Jurkat, Clone E6-1 (cell line): ENCODE measurements at regions not wholly inside any gene's neighbourhood (a gene's known extent, or its start where the extent isn't known, plus 50 kb on each side); places are given as distances from the start of the nearest gene placed in this dataset.

ENCODE experiments used
- DNase-seq: peaks from one replicate; pipeline ENCODE4 v3.0.0-alpha.2; 2011; ENCODE audit warnings: low read depth, low spot score
- H3K4me3 ChIP-seq: 2 replicates; pipeline ENCODE4 v1.5.1; 2011; ENCODE audit warnings: mild to moderate bottlenecking, low read length, control low read depth, moderate library complexity

DNA sequence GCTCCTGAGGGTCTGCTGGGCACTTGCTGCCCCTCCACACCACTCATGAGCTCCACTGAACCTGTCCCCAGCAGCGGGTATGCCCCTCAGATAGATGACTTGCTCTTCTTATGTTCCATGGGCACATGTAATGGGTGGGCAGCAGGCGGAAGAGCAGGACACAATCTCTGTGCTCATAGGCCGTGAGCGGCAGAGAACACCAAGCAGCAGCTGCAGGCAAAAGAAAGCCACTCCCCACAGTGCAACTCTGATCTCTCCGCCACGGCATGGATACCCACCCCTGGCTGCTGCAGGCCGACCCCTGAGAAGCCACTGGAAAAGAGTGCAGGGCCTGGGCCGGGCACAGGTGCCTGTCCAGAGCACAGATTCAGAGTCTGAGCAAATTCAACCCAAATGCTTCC, 135.2 kb upstream of the RUNX3 start:
- H3K4me3 ChIP-seq, result no peak overlapping the region
- DNase-seq, result no peak

DNA sequence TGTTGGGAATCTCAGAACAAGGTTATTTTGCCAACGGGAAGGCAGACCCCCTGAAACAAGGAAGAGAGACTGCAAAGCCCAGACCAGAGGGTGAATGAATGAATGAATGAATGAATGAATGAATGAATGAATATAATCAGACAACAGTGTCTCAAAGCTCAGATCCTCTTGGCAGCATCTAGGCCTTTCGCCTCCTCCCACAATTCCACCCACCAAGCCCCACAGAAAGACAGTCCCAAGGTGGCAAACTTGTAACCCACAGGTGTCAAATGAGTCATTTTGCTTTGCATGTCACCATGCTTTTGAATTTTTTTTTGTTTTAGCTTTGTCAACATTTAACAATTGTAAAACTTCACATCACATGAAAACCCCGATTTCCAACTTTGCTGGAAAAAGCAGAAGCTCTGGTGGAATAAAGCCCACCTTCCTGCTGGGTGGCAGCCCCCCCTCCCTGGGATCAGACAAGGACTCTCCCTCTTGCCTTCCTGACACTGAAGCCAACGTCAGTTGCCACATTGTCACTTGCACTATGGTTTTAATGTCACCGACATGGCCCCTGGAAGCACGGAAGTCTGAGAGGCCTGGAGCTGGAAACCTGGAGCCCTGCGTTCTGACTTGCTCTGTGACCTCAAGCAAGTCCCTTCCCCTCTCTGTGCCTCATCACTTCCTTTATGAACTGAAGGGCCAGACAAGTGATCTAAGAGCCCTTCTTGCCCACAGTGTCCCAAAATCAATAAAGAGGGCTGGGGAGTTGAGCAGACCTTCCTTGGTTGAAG, 134.6 kb upstream of the RUNX3 start:
- H3K4me3 ChIP-seq, result no peak overlapping the region
- DNase-seq, result no peak

GRCh38 chr1:25063591-25064416, 133.7 kb upstream of the RUNX3 start:
- no peak overlapping the region for H3K4me3 ChIP-seq
- DNase-seq, result no peak

DNA sequence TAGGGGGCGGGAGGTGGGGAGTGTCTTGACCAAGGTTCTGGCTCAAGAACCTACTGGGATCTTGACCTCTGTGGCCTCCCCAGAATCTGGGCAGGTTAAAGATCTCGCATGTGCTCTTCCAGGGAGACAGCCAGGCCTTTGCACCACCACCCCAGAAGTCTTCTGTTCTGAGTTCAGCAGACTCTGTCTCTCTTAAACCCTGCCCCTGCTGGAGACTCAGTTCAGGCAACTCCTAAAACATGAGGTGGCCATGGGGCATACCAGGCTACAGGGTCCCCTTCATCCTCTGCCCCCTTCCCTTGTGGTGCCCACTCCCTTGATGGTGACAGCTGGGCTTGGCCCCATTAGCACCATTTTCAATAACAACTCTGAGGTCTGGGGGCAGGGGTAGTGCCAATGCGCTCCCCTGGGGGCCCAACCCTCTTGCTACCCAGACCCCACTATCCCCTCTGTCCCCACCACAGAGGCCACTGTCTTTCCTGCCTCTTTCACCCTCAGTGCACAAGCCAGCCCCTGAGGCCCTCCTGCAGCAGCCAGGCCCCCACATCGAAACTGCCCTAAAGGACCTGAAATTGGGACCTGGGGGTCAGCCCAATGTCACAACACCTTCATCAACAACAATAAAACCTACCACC, 132.7 kb upstream of the RUNX3 start:
- no peak for DNase-seq
- no peak overlapping the region for H3K4me3 ChIP-seq

DNA sequence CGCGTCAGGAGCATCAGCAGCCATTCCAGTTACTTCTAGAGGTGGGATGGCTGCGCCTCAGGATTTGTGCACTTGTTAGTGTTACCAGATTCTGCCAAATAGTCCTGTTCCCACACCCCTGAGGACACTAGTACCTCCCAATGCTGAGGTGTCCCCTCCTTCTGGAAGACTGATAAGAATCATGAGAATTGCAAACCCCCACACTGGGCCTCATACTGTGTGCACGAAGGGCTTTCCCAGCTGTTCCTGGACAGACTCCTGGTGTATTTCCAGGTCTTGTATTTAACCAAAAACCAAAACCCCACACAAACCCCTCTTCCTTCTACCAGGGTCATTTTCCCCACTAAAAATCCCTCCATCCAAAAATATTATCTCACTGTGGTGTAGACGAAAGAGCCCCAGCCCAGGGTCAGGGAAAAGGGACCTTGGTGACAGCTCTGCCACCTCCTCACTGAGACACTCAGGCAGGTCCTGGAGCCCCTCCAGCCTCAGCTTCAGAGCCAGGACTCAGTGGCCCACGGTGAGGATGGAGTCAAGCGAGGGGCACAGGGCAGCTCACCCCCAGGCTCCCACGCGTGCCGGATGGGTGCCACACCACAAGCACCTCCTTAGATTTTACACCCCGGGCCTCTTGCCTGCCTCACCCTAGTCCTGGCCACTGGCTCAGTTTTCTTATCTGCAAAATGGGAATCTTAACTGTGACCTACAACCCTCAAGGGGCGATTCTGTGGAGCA, 131.4 kb upstream of the RUNX3 start:
- no peak for DNase-seq
- H3K4me3 ChIP-seq, result no peak overlapping the region

DNA sequence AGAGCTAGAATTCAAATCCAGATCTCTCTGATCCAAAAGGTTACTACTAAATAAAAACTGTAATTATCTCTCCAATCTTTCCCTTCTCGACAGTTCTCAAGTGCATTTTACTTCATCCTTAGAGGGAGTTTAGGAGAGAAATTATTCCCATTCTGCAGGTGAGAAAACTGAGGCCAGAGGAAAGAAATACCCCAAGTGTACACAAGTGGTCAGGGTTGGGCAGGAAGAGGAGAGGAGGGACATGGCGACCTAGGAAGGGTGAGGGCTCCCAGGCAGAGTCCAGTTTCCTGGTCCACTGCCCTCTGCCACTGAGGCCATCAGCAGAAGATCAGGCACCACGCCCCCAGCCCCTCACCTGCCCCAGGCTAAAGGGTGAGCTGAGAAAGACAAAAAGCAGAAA, 127.1 kb upstream of the RUNX3 start:
- no peak overlapping the region for H3K4me3 ChIP-seq
- no peak for DNase-seq

DNA sequence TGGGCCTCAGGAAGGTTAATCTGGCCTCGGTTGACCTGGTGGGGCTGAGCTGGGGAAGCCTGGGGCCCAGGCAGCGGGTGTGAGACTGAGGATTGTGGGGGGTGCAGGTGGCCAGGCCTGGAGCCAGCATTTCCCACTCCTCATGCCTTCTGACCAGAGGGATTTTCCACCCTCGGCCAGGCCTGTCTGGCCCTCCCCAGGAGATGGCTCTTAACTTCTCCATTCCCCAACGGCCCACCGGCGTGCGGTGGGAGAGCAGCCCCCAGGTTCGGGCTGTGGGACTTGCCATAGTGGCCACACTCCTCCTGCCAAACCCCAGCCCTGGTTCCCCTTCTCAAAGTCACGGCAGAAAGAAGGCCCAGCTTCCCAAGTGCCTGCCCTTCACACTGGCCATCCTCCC, 126.5 kb upstream of the RUNX3 start:
- no peak for DNase-seq
- H3K4me3 ChIP-seq, result no peak overlapping the region

- no peak overlapping the region for H3K4me3 ChIP-seq
- DNase-seq, result no peak
Measured at GRCh38 chr1:25055961-25056360, 125.9 kb upstream of the RUNX3 start.

- DNase-seq, result no peak
Measured at GRCh38 chr1:25055324-25055780, 125.3 kb upstream of the RUNX3 start.

DNA sequence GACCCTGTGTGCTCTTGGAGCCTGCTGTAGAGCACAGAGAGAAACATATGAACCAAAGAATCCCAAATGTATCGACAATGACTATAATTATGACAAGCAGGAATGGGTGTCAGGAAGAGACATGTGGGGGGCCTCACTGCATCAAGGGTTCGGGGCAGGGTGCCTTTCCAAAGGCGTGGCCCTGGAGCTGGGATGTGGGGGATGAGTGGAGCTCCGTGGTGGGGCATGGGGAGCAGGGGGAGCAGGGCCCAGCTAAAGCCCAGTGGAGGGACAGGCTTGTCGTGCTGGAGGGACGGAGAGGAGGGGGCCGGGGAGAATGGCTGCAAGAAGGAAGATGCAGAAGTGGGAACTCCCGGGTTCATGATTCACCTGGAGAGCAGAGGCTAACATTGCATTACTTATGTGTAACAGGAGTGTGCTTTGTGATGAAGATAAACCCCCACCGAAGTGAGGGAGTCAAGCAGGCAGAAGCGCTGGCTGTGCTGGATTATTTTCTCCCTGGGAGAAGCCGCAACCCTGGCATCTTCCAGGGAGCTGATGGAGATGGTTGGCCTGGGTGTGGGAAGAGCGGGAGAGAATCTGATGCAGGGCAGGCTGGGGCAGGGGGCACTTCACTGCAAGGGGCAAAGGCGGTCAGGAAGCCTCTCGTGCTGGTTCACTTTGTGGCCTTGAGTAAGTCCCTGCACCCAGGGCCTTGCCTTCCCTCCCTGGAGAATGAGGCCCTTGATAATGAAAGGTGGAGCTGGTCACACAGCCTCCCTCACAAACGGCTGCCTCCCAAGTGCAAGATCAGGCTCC, 124.6 kb upstream of the RUNX3 start:
- no peak overlapping the region for H3K4me3 ChIP-seq
- DNase-seq, result no peak

More at GRCh38 chr1:25055324-25055780, 125.3 kb upstream of the RUNX3 start:
- H3K4me3 ChIP-seq, result no peak overlapping the region

DNA sequence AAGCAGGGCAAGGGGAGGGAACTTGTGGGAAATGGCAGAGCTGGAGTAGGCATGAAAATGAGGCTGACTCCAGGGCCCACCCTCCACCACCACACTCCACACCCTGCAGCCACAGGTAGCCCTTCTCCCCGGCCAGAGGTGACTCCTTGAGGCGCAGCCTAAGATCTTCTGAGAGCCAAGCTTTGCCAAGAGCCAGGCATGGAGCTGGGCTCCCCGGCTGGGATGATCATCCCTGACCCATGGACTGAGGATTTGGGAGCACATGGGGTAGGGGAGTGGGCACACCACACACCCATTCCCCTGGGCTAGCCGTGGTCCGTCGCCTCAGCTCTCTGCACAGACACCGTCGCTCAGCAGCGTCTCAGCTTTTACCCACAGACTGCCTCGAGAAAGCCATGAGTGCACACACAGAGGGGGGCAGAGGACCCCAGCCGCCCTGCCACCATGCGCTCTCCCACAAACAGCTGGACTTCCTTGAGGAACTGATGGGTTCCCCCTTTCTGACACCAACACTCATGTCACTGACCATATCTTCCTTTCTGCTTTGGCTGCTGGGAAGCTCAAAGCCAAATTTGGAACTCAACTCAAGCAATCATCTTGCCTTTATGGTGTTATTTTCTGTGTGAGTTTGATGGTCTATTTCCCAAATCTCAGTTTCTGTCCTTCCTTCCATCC, 123.6 kb upstream of the RUNX3 start:
- no peak for DNase-seq

DNA sequence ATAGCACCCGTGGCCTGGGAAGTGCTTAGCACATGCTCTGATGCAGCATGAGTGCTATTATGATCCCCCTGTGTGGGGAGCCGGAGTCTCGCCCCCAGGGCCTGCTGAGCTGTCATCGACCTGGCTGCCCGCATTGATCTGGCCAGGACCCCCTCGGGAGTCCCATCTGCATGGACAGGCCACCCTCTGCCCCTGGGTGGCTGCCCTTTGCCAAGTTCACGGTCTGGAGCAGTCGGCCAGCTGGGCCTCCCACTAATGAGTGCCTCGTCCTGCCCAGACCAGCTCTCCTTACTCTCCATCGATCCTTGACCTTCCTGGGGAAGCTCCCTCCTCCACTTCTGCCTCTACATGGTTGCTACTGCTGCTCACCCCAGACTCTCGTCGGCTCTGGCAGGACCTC, 121.8 kb upstream of the RUNX3 start:
- DNase-seq, result no peak
- H3K4me3 ChIP-seq, result no peak overlapping the region

More for the DNA sequence above, 123.6 kb upstream of the RUNX3 start:
- H3K4me3 ChIP-seq, result no peak overlapping the region

- H3K4me3 ChIP-seq, result no peak overlapping the region
- DNase-seq, result no peak
Measured at GRCh38 chr1:25051504-25051903, 121.4 kb upstream of the RUNX3 start.

DNA sequence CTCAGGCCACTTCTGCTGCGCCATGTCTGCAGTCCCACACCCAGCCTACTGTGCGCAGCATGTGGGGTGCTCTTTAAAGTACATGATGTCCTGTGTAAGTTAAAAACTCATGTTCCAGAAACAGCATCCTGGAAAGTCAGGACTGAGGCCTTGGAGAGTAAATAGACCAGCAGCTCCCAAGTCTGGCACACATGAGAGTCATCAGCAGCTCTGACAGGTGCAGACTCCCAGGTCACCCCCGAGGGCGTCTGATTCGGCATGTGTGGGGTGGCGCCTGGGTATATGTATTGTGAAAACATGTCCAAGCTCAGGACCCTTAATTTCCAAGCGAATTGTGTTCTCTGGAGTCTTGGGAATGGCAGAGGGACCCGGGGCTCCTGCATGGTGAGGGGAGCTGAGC, 120.1 kb upstream of the RUNX3 start:
- no peak overlapping the region for H3K4me3 ChIP-seq
- DNase-seq, result no peak

DNA sequence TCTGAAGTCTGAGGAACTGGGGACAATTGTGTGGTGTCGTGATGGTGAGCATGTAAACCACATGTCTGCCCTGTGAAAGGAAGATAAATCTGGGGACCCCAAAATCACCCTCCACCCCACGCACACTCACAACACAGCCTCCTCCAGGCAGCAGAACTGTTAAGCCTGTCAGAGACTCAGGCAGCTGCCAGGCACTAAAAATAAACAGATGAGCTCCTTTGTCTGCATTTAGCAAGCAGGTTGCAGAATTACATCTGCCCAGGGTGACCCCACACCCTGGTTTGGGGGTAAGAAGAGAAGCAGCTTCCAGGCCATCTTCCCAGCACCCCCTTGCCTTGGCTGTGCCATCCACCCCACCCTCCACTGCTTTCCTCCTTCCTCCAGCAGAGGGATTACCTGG, 119.1 kb upstream of the RUNX3 start:
- DNase-seq, result no peak

GRCh38 chr1:25048728-25049127, 118.7 kb upstream of the RUNX3 start:
- H3K4me3 ChIP-seq, result no peak overlapping the region
- DNase-seq, result no peak

More for the DNA sequence above, 119.1 kb upstream of the RUNX3 start:
- no peak overlapping the region for H3K4me3 ChIP-seq

DNA sequence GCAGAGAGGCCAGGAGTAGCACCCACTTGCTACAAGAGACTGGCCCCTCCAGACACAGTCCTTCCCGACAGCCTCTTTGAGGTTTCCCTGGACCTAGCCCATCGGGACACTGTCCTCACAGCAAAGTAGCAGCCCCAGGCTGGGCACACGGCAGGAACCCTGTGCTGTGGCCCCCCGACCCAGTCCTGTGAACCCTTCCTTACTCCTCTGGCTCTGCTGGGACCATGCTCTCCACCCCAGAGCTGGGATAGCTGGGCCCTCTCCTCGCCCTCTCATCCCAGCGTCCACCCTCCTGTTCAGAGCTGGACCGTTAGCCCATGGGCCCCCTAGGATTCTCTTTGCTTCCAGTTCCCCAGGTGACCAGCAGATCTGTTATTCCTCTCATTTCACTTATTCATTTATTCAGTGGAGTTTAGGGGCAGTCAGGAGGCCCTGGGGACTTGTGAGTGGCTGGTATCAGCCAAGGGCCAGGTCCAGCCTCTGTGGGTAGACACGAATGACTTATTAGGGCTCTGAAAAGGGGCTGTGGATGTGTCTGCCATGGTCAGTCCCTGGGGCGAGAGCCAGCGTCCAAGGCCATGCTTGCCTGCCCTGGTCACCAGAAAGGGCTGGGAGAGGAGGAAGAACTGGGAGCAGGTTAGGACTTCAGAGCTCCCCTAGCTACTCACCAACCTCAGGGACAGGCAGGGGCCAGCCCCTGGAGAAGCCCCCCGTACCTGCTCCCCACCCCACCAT, 117.6 kb upstream of the RUNX3 start:
- no peak for DNase-seq
- no peak overlapping the region for H3K4me3 ChIP-seq

DNA sequence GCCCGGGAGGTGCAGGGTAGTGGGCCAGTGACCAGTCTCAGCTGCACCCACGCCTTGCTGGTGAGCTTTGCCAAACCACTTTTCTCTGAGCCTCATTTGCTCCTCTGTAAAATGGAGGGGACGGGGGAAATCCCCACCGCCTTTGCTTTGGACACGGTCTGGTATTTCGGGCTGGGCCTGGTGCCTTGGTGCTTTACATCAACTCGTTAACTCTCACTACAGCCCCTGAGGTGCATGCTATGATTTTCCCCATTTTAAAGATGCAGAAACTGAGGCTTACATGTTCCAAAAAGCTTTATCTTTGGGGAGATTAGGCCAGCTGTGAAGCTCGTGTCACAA, 116.1 kb upstream of the RUNX3 start:
- H3K4me3 ChIP-seq, result no peak overlapping the region
- no peak for DNase-seq
